CD4-positive, CD25-positive, alpha-beta regulatory T cell (primary cell): ENCODE measurements at regions not wholly inside any gene's neighbourhood (a gene's known extent, or its start where the extent isn't known, plus 50 kb on each side); places are given as distances from the start of the nearest gene placed in this dataset.

ENCODE experiments used
- ATAC-seq, 2 donors: fragments of 150-1000 bp; cut with Tn5 transposase; one replicate each; pipeline ENCODE4 v1.10.0; 2021; ENCODE audit warnings: low read depth in 2 of 2, moderate number of reproducible peaks in 2 of 2, moderate library complexity in 1 of 2
- DNase-seq, 3 donors: peaks; one replicate each; pipeline versions ENCODE4 v3.0.0 to v3.0.0-alpha.2; 2012 to 2022; ENCODE audit warnings: mixed read lengths in 1 of 3
- H3K27ac ChIP-seq: one replicate; pipeline ENCODE4 v1.7.0; 2013; ENCODE audit warnings: mild to moderate bottlenecking, low read length; ENCODE audit not compliant: insufficient read depth, poor library complexity, severe bottlenecking
- H3K27me3 ChIP-seq: one replicate; pipeline ENCODE4 v1.7.0; 2013; ENCODE audit warnings: low read length; ENCODE audit not compliant: control insufficient read depth, insufficient read depth
- H3K36me3 ChIP-seq: one replicate; pipeline ENCODE4 v1.7.0; 2013; ENCODE audit warnings: mild to moderate bottlenecking, low read length, moderate library complexity; ENCODE audit not compliant: control insufficient read depth, insufficient read depth
- H3K4me1 ChIP-seq: 2 replicates; pipeline ENCODE4 v1.7.0; 2013; ENCODE audit warnings: mild to moderate bottlenecking, low read length; ENCODE audit not compliant: insufficient read depth, control insufficient read depth, poor library complexity, severe bottlenecking
- H3K4me3 ChIP-seq: one replicate; pipeline ENCODE4 v1.7.0; 2013; ENCODE audit warnings: low read depth, mild to moderate bottlenecking, low read length, moderate library complexity
- H3K9me3 ChIP-seq, 2 experiments: 1 replicate in 1 of 2; 2 replicates in 1 of 2; pipeline ENCODE4 v1.7.0; 2013; ENCODE audit warnings: low read length in 2 of 2, mild to moderate bottlenecking in 1 of 2, moderate library complexity in 1 of 2; ENCODE audit not compliant: control insufficient read depth in 2 of 2
- H3K27ac Mint-ChIP-seq, 3 donors: one replicate each; pipeline ENCODE4 v1.8.0; 2020 to 2022; ENCODE audit warnings: mild to moderate bottlenecking in 3 of 3, mixed read lengths in 3 of 3, moderate library complexity in 2 of 3
- H3K27me3 Mint-ChIP-seq: one replicate; pipeline ENCODE4 v1.8.0; 2022; ENCODE audit warnings: mild to moderate bottlenecking, mixed read lengths
- H3K36me3 Mint-ChIP-seq: one replicate; pipeline ENCODE4 v1.8.0; 2020; ENCODE audit warnings: mixed read lengths
- H3K4me1 Mint-ChIP-seq, 4 donors: one replicate each; pipeline ENCODE4 v1.8.0; 2020 to 2022; ENCODE audit warnings: mixed read lengths in 4 of 4, mild to moderate bottlenecking in 1 of 4
- H3K4me3 Mint-ChIP-seq, 4 donors: one replicate each; pipeline ENCODE4 v1.8.0; 2020 to 2022; ENCODE audit warnings: mild to moderate bottlenecking in 4 of 4, mixed read lengths in 4 of 4, moderate library complexity in 3 of 4
- H3K9me3 Mint-ChIP-seq, 7 donors: one replicate each; pipeline ENCODE4 v1.8.0; 2020 to 2022; ENCODE audit warnings: mixed read lengths in 7 of 7, mild to moderate bottlenecking in 3 of 7, moderate library complexity in 2 of 7

DNA sequence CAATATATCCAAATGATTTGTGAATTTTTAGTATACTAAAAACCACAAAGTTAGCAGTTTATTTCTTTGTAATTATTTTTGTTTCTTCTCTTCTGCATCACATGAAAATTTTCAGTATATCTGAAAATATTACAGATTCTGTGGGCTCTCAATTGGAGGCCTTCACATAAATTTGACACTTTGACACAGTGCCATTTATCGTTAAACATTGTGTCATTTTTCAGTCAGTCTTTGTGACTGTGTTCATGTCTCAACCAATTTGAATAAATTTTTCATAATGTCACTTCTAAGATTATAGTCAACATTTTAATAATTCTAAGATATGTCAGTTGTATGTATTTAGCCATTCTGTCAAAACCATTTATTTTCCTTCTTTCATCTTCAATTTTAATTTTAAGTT is 1303.0 kb downstream of the LRFN5 start:
- no peaks in the 10 kb centered on the region for H3K27me3 ChIP-seq
- Mint-ChIP-seq H3K4me1 (no peaks in the 10 kb centered on the region), H3K9me3 (peaks cover 0 to 26% (median 2%) of the 10 kb centered on the region in 7 donors), H3K4me3 (no peak overlapping the region), H3K27me3 (no peaks in the 10 kb centered on the region), H3K27ac (no peak overlapping the region), H3K36me3 (no peaks in the 10 kb centered on the region)
- ATAC-seq (no peak), DNase-seq (no peak)
- H3K9me3 ChIP-seq = peaks cover 0 to 1% of the 10 kb centered on the region in 2 experiments
- no peak overlapping the region for H3K4me3 ChIP-seq
- H3K36me3 ChIP-seq = no peaks in the 10 kb centered on the region
- no peak overlapping the region for H3K27ac ChIP-seq
- no peaks in the 10 kb centered on the region for H3K4me1 ChIP-seq

DNA sequence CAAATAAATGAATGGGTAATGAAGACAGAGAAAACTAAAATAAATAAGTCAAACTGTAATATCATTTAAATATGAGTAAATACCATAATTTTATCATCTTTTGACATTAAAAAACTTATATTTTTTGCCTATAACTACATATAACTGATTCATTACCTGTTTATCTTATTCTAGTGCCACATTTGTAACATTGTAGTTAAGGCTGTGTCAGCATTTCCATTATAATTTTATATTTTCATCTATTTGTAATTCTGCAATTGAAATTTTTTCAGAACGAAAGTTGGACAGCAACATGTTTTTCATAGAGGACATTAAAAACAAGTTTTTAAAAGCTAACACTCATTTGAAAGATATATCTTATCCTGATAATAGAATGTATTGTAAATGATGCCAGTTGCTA is 1286.5 kb downstream of the LRFN5 start:
- DNase-seq (no peak), ATAC-seq (no peak)
- H3K27ac Mint-ChIP-seq = no peak overlapping the region

DNA sequence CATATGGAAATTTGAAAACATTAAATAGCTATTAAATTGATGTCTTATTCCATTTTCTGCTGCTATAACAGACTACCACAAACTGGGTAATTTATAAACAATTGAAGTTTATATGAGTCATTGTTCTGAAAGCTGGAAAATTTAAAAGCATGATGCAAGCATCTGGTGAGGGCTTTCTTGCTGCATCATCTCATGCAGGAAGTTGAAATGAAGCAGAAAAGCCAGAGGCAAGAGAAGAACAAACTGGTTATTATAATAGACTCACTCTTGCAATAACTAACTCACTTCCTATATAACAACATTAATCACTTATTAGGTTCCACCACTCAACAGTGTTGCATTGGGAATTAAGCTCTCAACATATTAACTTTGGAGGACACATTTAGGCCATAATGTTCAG is 1277.4 kb downstream of the LRFN5 start:
- no peak overlapping the region for H3K27ac ChIP-seq
- H3K4me1 ChIP-seq = no peaks in the 10 kb centered on the region
- DNase-seq (no peak), ATAC-seq (no peak)
- H3K9me3 ChIP-seq = peaks cover 3 to 4% of the 10 kb centered on the region in 2 experiments
- no peak overlapping the region for H3K4me3 ChIP-seq
- no peak overlapping the region for H3K27ac Mint-ChIP-seq
- no peaks in the 10 kb centered on the region for H3K27me3 Mint-ChIP-seq
- H3K4me3 Mint-ChIP-seq = no peak overlapping the region
- no peaks in the 10 kb centered on the region for H3K4me1 Mint-ChIP-seq
- no peaks in the 10 kb centered on the region for H3K36me3 Mint-ChIP-seq
- no peaks in the 10 kb centered on the region for H3K36me3 ChIP-seq
- peaks cover 0 to 19% (median 5%) of the 10 kb centered on the region in 7 donors for H3K9me3 Mint-ChIP-seq
- no peaks in the 10 kb centered on the region for H3K27me3 ChIP-seq

More for the DNA sequence above, 1286.5 kb downstream of the LRFN5 start:
- no peaks in the 10 kb centered on the region for H3K27me3 Mint-ChIP-seq
- no peak overlapping the region for H3K27ac ChIP-seq
- H3K9me3 Mint-ChIP-seq = peaks cover under 1 to 15% (median 7%) of the 10 kb centered on the region in 7 donors
- H3K27me3 ChIP-seq = no peaks in the 10 kb centered on the region
- H3K36me3 ChIP-seq = no peaks in the 10 kb centered on the region
- H3K9me3 ChIP-seq = peaks cover 0 to 2% of the 10 kb centered on the region in 2 experiments
- no peak overlapping the region for H3K4me3 Mint-ChIP-seq
- no peak overlapping the region for H3K4me3 ChIP-seq
- no peaks in the 10 kb centered on the region for H3K36me3 Mint-ChIP-seq
- H3K4me1 ChIP-seq = no peaks in the 10 kb centered on the region
- no peaks in the 10 kb centered on the region for H3K4me1 Mint-ChIP-seq

- ATAC-seq = no peak
- Mint-ChIP-seq H3K36me3 (no peaks in the 10 kb centered on the region), H3K4me1 (no peaks in the 10 kb centered on the region)
Measured at GRCh38 chr14:42877716-42878115, 1271.0 kb downstream of the LRFN5 start.

GRCh38 chr14:42872786-42873185 is 1266.1 kb downstream of the LRFN5 start:
- H3K9me3 ChIP-seq = no peaks in the 10 kb centered on the region
- DNase-seq = no peak
- H3K9me3 Mint-ChIP-seq = peaks cover 1 to 24% (median 8%) of the 10 kb centered on the region in 7 donors
- H3K4me1 ChIP-seq = no peaks in the 10 kb centered on the region
- H3K27ac Mint-ChIP-seq = no peak overlapping the region
- H3K36me3 ChIP-seq = no peaks in the 10 kb centered on the region
- ATAC-seq = no peak
- no peak overlapping the region for H3K4me3 Mint-ChIP-seq
- H3K36me3 Mint-ChIP-seq = no peaks in the 10 kb centered on the region
- no peak overlapping the region for H3K4me3 ChIP-seq
- no peaks in the 10 kb centered on the region for H3K27me3 Mint-ChIP-seq
- H3K27me3 ChIP-seq = no peaks in the 10 kb centered on the region
- no peaks in the 10 kb centered on the region for H3K4me1 Mint-ChIP-seq
- H3K27ac ChIP-seq = no peak overlapping the region

More at GRCh38 chr14:42877716-42878115, 1271.0 kb downstream of the LRFN5 start:
- Histone ChIP-seq H3K27me3 (no peaks in the 10 kb centered on the region), H3K9me3 (peaks cover 4% of the 10 kb centered on the region in 2 experiments), H3K36me3 (no peaks in the 10 kb centered on the region), H3K4me1 (no peaks in the 10 kb centered on the region), H3K4me3 (no peak overlapping the region), H3K27ac (no peak overlapping the region)
- H3K9me3 Mint-ChIP-seq = peaks cover 0 to 25% (median 4%) of the 10 kb centered on the region in 7 donors
- no peak overlapping the region for H3K4me3 Mint-ChIP-seq
- DNase-seq = no peak
- H3K27me3 Mint-ChIP-seq = no peaks in the 10 kb centered on the region
- no peak overlapping the region for H3K27ac Mint-ChIP-seq

DNA sequence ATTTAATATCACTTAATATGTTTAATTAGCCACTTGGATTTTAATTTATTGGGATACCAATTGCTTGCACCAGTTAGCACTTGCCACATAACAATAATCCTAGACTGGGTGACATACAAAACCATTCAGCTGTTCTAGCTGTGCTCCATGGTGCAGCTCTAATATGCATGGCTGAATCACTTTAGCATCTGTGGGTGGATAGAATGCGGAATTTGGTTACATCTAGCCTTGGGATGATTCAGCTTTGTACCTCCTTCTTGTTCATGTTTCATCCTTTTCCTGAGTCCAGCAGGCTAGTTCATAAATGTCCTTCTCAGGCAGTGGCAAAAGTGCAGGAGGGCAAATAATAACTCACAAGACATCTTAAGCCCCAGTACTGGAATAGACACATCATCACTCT is 1263.0 kb downstream of the LRFN5 start:
- Mint-ChIP-seq H3K4me3 (no peak overlapping the region), H3K9me3 (peaks cover 1 to 21% (median 8%) of the 10 kb centered on the region in 7 donors), H3K27ac (no peak overlapping the region), H3K27me3 (no peaks in the 10 kb centered on the region), H3K4me1 (no peaks in the 10 kb centered on the region), H3K36me3 (no peaks in the 10 kb centered on the region)
- H3K27ac ChIP-seq = no peak overlapping the region
- no peaks in the 10 kb centered on the region for H3K27me3 ChIP-seq
- H3K36me3 ChIP-seq = no peaks in the 10 kb centered on the region
- no peaks in the 10 kb centered on the region for H3K4me1 ChIP-seq
- no peak overlapping the region for H3K4me3 ChIP-seq
- DNase-seq = no peak
- peaks cover 0 to 7% of the 10 kb centered on the region in 2 experiments for H3K9me3 ChIP-seq
- no peak for ATAC-seq

DNA sequence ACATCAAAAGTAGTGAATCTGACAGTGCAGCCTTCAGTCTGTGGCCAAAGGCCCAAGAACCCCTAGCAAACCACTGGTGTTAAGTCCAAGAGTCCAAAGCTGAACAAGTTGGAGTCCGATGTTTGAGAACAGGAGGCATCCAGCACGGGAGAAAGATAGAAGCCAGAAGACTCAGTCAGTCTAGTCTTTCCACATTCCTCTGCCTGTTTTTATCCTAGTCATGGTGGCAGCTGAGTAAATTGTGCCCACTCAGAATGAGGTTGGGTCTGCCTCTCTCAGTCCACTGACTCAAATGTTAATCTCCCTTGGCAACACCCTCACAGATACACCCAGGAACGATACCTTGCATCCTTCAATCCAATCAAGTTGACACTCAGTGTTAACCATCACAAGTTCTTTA is 1255.4 kb downstream of the LRFN5 start:
- Mint-ChIP-seq H3K4me3 (no peak overlapping the region), H3K27me3 (no peaks in the 10 kb centered on the region), H3K4me1 (no peaks in the 10 kb centered on the region), H3K27ac (no peak overlapping the region), H3K36me3 (no peaks in the 10 kb centered on the region), H3K9me3 (peaks cover 0 to 11% (median 2%) of the 10 kb centered on the region in 7 donors)
- H3K4me1 ChIP-seq = no peaks in the 10 kb centered on the region
- DNase-seq (no peak), ATAC-seq (no peak)
- H3K36me3 ChIP-seq = no peaks in the 10 kb centered on the region
- H3K4me3 ChIP-seq = no peak overlapping the region
- peaks cover 0 to 14% of the 10 kb centered on the region in 2 experiments for H3K9me3 ChIP-seq
- H3K27me3 ChIP-seq = no peaks in the 10 kb centered on the region
- no peak overlapping the region for H3K27ac ChIP-seq

DNA sequence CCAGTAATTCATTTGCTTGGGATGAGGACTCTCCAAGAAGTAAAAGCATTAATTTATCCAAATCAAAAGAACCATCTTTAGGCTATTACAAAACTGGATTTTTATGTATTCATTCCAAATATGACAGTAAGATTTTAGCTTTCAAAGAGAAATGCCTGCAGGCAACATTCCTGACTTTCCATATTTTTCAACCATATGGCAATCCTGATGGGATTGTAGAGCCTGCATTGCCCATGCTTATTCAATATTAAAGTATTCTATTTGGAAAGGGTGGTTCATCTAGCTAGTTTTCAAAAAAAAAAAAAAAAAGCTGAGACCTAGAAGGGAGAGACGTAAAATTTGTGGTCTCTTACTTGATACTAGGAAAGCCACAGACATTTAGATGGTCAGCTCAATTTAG is 1253.7 kb downstream of the LRFN5 start:
- no peak overlapping the region for H3K27ac ChIP-seq
- Mint-ChIP-seq H3K27me3 (no peaks in the 10 kb centered on the region), H3K9me3 (peaks cover 0 to 19% (median 4%) of the 10 kb centered on the region in 7 donors), H3K36me3 (no peaks in the 10 kb centered on the region), H3K4me3 (no peak overlapping the region), H3K4me1 (no peaks in the 10 kb centered on the region), H3K27ac (no peak overlapping the region)
- H3K9me3 ChIP-seq = peaks cover 0 to 11% of the 10 kb centered on the region in 2 experiments
- H3K4me1 ChIP-seq = no peaks in the 10 kb centered on the region
- no peak overlapping the region for H3K4me3 ChIP-seq
- DNase-seq = no peak
- H3K27me3 ChIP-seq = no peaks in the 10 kb centered on the region
- no peak for ATAC-seq
- H3K36me3 ChIP-seq = no peaks in the 10 kb centered on the region
